Muscle of leg (tissue), 3 donors: ENCODE measurements at regions not wholly inside any gene's neighbourhood (a gene's known extent, or its start where the extent isn't known, plus 50 kb on each side); places are given as distances from the start of the nearest gene placed in this dataset.

Source experiments
- DNase-seq: peaks from one replicate; pipeline ENCODE4 v3.0.0; 2013
- H3K27ac ChIP-seq: one replicate; pipeline ENCODE4 v1.5.1; 2013; ENCODE audit warnings: mild to moderate bottlenecking, low read length, control low read depth
- H3K27me3 ChIP-seq: one replicate; pipeline ENCODE4 v1.6.1; 2013; ENCODE audit warnings: low read length; ENCODE audit not compliant: control insufficient read depth, insufficient read depth
- H3K36me3 ChIP-seq: one replicate; pipeline ENCODE4 v1.6.1; 2013; ENCODE audit warnings: low read length; ENCODE audit not compliant: control insufficient read depth, insufficient read depth
- H3K4me1 ChIP-seq: one replicate; pipeline ENCODE4 v1.6.1; 2013; ENCODE audit warnings: low read length; ENCODE audit not compliant: control insufficient read depth, insufficient read depth
- H3K4me3 ChIP-seq: one replicate; pipeline ENCODE4 v1.5.1; 2013; ENCODE audit warnings: low read length, control low read depth
- H3K9me3 ChIP-seq: replicated peaks from 2 replicates; pipeline ENCODE4 v1.6.1; 2013; ENCODE audit warnings: low read depth, low read length; ENCODE audit not compliant: control insufficient read depth
- WGBS: methylation state at CpG from one replicate; pipeline ENCODE4 v1.1.5; 2013; ENCODE audit warnings: missing lambda C conversion rate; ENCODE audit not compliant: insufficient coverage; 5-methylcytosine and 5-hydroxymethylcytosine counted together

GRCh38 chr5:28862137-28862859 lies 1823.9 kb upstream of the CDH9 start:
- WGBS: 80% methylated on average over 1 of the region's 12 CpGs
- H3K4me3 ChIP-seq: no peak overlapping the region
- no peaks in the 10 kb centered on the region for H3K4me1 ChIP-seq
- no peak overlapping the region for H3K27ac ChIP-seq
- no peaks in the 10 kb centered on the region for H3K27me3 ChIP-seq
- H3K9me3 ChIP-seq: no peaks in the 10 kb centered on the region
- H3K36me3 ChIP-seq: no peaks in the 10 kb centered on the region
- DNase-seq: no peak

- Histone ChIP-seq H3K9me3 (no peaks in the 10 kb centered on the region), H3K4me1 (no peaks in the 10 kb centered on the region), H3K36me3 (no peaks in the 10 kb centered on the region), H3K4me3 (no peak overlapping the region), H3K27ac (no peak overlapping the region), H3K27me3 (no peaks in the 10 kb centered on the region)
- WGBS: no CpG with 5 or more reads among the region's 1 CpG
- DNase-seq: no peak
Measured at GRCh38 chr5:28855626-28856025, 1817.2 kb upstream of the CDH9 start.

GRCh38 chr5:28850320-28850921 lies 1812.0 kb upstream of the CDH9 start:
- DNase-seq: no peak
- Histone ChIP-seq H3K27ac (no peak overlapping the region), H3K4me3 (no peak overlapping the region), H3K27me3 (no peaks in the 10 kb centered on the region), H3K9me3 (peaks cover 14% of the 10 kb centered on the region), H3K4me1 (no peaks in the 10 kb centered on the region), H3K36me3 (no peaks in the 10 kb centered on the region)
- WGBS: 93% methylated on average over 12 of the region's 13 CpGs

- no peaks in the 10 kb centered on the region for H3K27me3 ChIP-seq
- H3K36me3 ChIP-seq: no peaks in the 10 kb centered on the region
- 75% methylated on average over 4 of the region's 4 CpGs for WGBS
- H3K9me3 ChIP-seq: peaks cover 5% of the 10 kb centered on the region
- no peak for DNase-seq
- no peak overlapping the region for H3K4me3 ChIP-seq
- no peak overlapping the region for H3K27ac ChIP-seq
- no peaks in the 10 kb centered on the region for H3K4me1 ChIP-seq
Measured at GRCh38 chr5:28831042-28831441, 1792.7 kb upstream of the CDH9 start.

- H3K27ac ChIP-seq: no peak overlapping the region
- no peak for DNase-seq
- H3K4me3 ChIP-seq: no peak overlapping the region
- no CpG with 5 or more reads among the region's 1 CpG for WGBS
- H3K36me3 ChIP-seq: no peaks in the 10 kb centered on the region
- no peaks in the 10 kb centered on the region for H3K4me1 ChIP-seq
- peaks cover 9% of the 10 kb centered on the region for H3K9me3 ChIP-seq
- H3K27me3 ChIP-seq: no peaks in the 10 kb centered on the region
Measured at GRCh38 chr5:28823231-28823630, 1784.8 kb upstream of the CDH9 start.

GRCh38 chr5:28822071-28822470 lies 1783.7 kb upstream of the CDH9 start:
- Histone ChIP-seq H3K9me3 (peaks cover 9% of the 10 kb centered on the region), H3K4me1 (no peaks in the 10 kb centered on the region), H3K27me3 (no peaks in the 10 kb centered on the region), H3K4me3 (no peak overlapping the region), H3K27ac (no peak overlapping the region), H3K36me3 (no peaks in the 10 kb centered on the region)
- DNase-seq: no peak
- 56% methylated on average over 1 of the region's 2 CpGs for WGBS

- H3K27ac ChIP-seq: no peak overlapping the region
- no peaks in the 10 kb centered on the region for H3K27me3 ChIP-seq
- H3K9me3 ChIP-seq: peaks cover 17% of the 10 kb centered on the region
- WGBS: 64% methylated on average over 2 of the region's 4 CpGs
- no peak for DNase-seq
- no peaks in the 10 kb centered on the region for H3K4me1 ChIP-seq
- H3K36me3 ChIP-seq: no peaks in the 10 kb centered on the region
- H3K4me3 ChIP-seq: no peak overlapping the region
Measured at GRCh38 chr5:28810751-28811136, 1772.4 kb upstream of the CDH9 start.

- H3K27me3 ChIP-seq: no peaks in the 10 kb centered on the region
- H3K4me1 ChIP-seq: no peaks in the 10 kb centered on the region
- DNase-seq: no peak
- 91% methylated on average over 51 of the region's 56 CpGs for WGBS
- H3K9me3 ChIP-seq: peaks cover 17% of the 10 kb centered on the region
- H3K27ac ChIP-seq: no peak overlapping the region
- H3K36me3 ChIP-seq: no peaks in the 10 kb centered on the region
- no peak overlapping the region for H3K4me3 ChIP-seq
Measured at GRCh38 chr5:28809811-28810750, 1771.7 kb upstream of the CDH9 start.

- no peak for DNase-seq
- Histone ChIP-seq H3K27me3 (no peaks in the 10 kb centered on the region), H3K4me1 (no peaks in the 10 kb centered on the region), H3K27ac (no peak overlapping the region), H3K4me3 (no peak overlapping the region), H3K9me3 (peaks cover 17% of the 10 kb centered on the region), H3K36me3 (no peaks in the 10 kb centered on the region)
- 94% methylated on average over 47 of the region's 47 CpGs for WGBS
Measured at GRCh38 chr5:28808967-28809810, 1770.8 kb upstream of the CDH9 start.
